CD4-positive, alpha-beta T cell (primary cell): ENCODE measurements at regions not wholly inside any gene's neighbourhood (a gene's known extent, or its start where the extent isn't known, plus 50 kb on each side); places are given as distances from the start of the nearest gene placed in this dataset.

ENCODE experiments used
- ATAC-seq: fragments of 200-7000 bp; cut with Tn5 transposase; one replicate; pipeline ENCODE4 v1.10.0; 2022; ENCODE audit warnings: mild to moderate bottlenecking; ENCODE audit not compliant: poor library complexity
- CTCF ChIA-PET: fragments of 350-600 bp; sonication (Branson Sonifier 250); formaldehyde crosslinking; loops from one replicate; lab custom pipeline; 2021; ENCODE audit warnings: antibody characterized with exemption, inconsistent platforms; lab: Charles Lee
- POLR2A ChIA-PET: fragments of 350-600 bp; sonication (Branson Sonifier 250); formaldehyde crosslinking; loops from one replicate; lab custom pipeline; 2021; ENCODE audit warnings: antibody characterized with exemption, inconsistent platforms; lab: Charles Lee
- DNase-seq, 14 experiments: peaks; one replicate each; pipeline ENCODE4 v3.0.0-alpha.2; 2013 to 2020; ENCODE audit warnings: mixed read lengths in 2 of 14
- H3K27ac ChIP-seq, 2 donors: one replicate each; pipeline versions ENCODE4 v1.5.1 to v1.7.0; 2013; ENCODE audit warnings: low read length in 2 of 2, low read depth in 1 of 2, mild to moderate bottlenecking in 1 of 2
- H3K27me3 ChIP-seq, 2 experiments: 1 replicate in 1 of 2; 2 replicates in 1 of 2; pipeline versions ENCODE4 v1.6.1 to v1.7.0; 2013; ENCODE audit warnings: low read length in 2 of 2, control low read depth in 1 of 2, mild to moderate bottlenecking in 1 of 2, moderate library complexity in 1 of 2; ENCODE audit not compliant: insufficient read depth in 2 of 2, control insufficient read depth in 1 of 2
- H3K36me3 ChIP-seq: one replicate; pipeline ENCODE4 v1.6.1; 2013; ENCODE audit warnings: low read length, control low read depth; ENCODE audit not compliant: insufficient read depth
- H3K4me1 ChIP-seq: one replicate; pipeline ENCODE4 v1.6.1; 2013; ENCODE audit warnings: low read length, control low read depth; ENCODE audit not compliant: insufficient read depth
- H3K4me3 ChIP-seq: one replicate; pipeline ENCODE4 v1.5.1; 2013; ENCODE audit warnings: mild to moderate bottlenecking, low read length, moderate library complexity
- H3K9me3 ChIP-seq, 2 experiments: 1 replicate in 1 of 2; 2 replicates in 1 of 2; pipeline versions ENCODE4 v1.6.1 to v1.7.0; 2013; ENCODE audit warnings: low read length in 2 of 2, mild to moderate bottlenecking in 2 of 2, control low read depth in 1 of 2, moderate library complexity in 1 of 2; ENCODE audit not compliant: control insufficient read depth in 1 of 2, insufficient read depth in 1 of 2
- H3K27ac Mint-ChIP-seq: one replicate; pipeline ENCODE4 v1.8.0; 2020; ENCODE audit warnings: mixed read lengths
- H3K27me3 Mint-ChIP-seq: one replicate; pipeline ENCODE4 v1.8.0; 2021; ENCODE audit warnings: mixed read lengths
- H3K36me3 Mint-ChIP-seq: one replicate; pipeline ENCODE4 v1.8.0; 2021; ENCODE audit warnings: low read depth, mixed read lengths
- H3K4me1 Mint-ChIP-seq: one replicate; pipeline ENCODE4 v1.8.0; 2021; ENCODE audit warnings: low read depth, mixed read lengths
- H3K4me3 Mint-ChIP-seq: one replicate; pipeline ENCODE4 v1.8.0; 2020; ENCODE audit warnings: mild to moderate bottlenecking, mixed read lengths
- H3K9me3 Mint-ChIP-seq: one replicate; pipeline ENCODE4 v1.8.0; 2020; ENCODE audit warnings: mixed read lengths
- intact Hi-C, 2 experiments: fragments of 100-400 bp; cut with DNase I in 1 of 2; cut with micrococcal nuclease in 1 of 2; formaldehyde crosslinking; loops; one replicate each; pipeline versions ENCODE4 v1.15.1 to v1.9.0; 2023 to 2025; cut with DNase I, micrococcal nuclease
- TF ChIP-seq, protein P1 (sequence below): fragments of 200-600 bp; IDR thresholded peaks from one replicate; pipeline ENCODE4 v1.8.0; 2022; ENCODE audit warnings: antibody characterized with exemption, mild to moderate bottlenecking

DNA sequence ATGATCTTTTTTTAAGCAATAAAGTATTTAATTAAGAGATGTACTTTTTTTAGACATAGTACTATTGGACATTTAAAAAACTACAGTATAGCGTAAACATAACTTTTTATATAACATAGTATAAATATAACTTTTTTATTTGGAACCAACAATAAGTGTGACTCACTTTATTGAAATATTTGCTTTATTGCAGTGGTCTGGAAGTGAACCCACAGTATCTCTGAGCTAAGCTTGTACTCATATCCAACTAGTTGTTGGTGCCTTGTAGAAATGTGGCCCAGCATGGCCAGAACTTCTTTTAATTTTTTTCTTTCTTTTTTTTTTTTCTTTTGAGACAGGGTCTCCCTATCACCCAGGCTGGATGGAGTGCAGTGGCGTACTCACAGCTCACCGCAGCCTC is 61.5 kb upstream of the GALNT10 start:
- intact Hi-C loops = no loop called here
- DNase-seq = no peak
- peaks cover 20% of the 10 kb centered on the region for H3K27me3 Mint-ChIP-seq
- peaks cover 4% of the 10 kb centered on the region for H3K9me3 Mint-ChIP-seq
- TF ChIP-seq, protein P1, sequence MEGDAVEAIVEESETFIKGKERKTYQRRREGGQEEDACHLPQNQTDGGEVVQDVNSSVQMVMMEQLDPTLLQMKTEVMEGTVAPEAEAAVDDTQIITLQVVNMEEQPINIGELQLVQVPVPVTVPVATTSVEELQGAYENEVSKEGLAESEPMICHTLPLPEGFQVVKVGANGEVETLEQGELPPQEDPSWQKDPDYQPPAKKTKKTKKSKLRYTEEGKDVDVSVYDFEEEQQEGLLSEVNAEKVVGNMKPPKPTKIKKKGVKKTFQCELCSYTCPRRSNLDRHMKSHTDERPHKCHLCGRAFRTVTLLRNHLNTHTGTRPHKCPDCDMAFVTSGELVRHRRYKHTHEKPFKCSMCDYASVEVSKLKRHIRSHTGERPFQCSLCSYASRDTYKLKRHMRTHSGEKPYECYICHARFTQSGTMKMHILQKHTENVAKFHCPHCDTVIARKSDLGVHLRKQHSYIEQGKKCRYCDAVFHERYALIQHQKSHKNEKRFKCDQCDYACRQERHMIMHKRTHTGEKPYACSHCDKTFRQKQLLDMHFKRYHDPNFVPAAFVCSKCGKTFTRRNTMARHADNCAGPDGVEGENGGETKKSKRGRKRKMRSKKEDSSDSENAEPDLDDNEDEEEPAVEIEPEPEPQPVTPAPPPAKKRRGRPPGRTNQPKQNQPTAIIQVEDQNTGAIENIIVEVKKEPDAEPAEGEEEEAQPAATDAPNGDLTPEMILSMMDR = no peak
- Histone ChIP-seq H3K4me1 (no peaks in the 10 kb centered on the region), H3K27me3 (no peaks in the 10 kb centered on the region), H3K36me3 (no peaks in the 10 kb centered on the region), H3K4me3 (no peak overlapping the region), H3K27ac (no peak overlapping the region), H3K9me3 (no peaks in the 10 kb centered on the region)
- no peak overlapping the region for H3K4me3 Mint-ChIP-seq
- ATAC-seq = no peak
- no peak overlapping the region for H3K27ac Mint-ChIP-seq
- H3K4me1 Mint-ChIP-seq = no peaks in the 10 kb centered on the region
- ChIA-PET CTCF (interaction anchor here (0.7 kb wide), 1 partner anchor 69 kb away, joined by 3 read pairs; no protein-coding TSS in a partner anchor), POLR2A (interaction anchor here (0.6 kb wide), 1 partner anchor 24 kb away, joined by 3 read pairs; no protein-coding TSS in a partner anchor)
- H3K36me3 Mint-ChIP-seq = no peaks in the 10 kb centered on the region

DNA sequence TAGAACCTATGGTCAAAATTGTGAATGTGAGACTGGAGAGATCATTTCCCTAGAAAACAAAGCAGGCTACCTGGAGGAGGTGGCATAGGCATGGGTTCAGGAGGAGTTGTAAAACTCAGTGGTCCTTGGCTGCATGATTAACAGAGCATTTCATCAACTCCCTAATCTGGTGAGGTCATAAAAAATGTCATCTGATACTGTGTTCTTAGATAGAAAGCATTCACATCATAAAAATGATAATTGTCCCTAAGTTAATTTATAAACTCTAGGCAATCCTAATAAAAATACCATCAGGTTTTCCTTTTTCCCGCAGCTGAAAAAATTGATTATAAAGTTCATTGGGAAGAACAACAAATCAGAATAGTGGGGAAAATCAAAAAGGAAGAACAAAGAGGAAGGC is 60.6 kb upstream of the GALNT10 start:
- Mint-ChIP-seq H3K27ac (no peak overlapping the region), H3K4me1 (no peaks in the 10 kb centered on the region), H3K9me3 (peaks cover 2% of the 10 kb centered on the region), H3K27me3 (peaks cover 12% of the 10 kb centered on the region), H3K4me3 (no peak overlapping the region), H3K36me3 (no peaks in the 10 kb centered on the region)
- no peaks in the 10 kb centered on the region for H3K4me1 ChIP-seq
- no peaks in the 10 kb centered on the region for H3K36me3 ChIP-seq
- no peak overlapping the region for H3K27ac ChIP-seq
- H3K27me3 ChIP-seq = no peaks in the 10 kb centered on the region
- H3K9me3 ChIP-seq = no peaks in the 10 kb centered on the region
- ATAC-seq (no peak), DNase-seq (no peak)
- intact Hi-C loops = no loop called here
- no peak overlapping the region for H3K4me3 ChIP-seq
- TF ChIP-seq, protein P1 = no peak
- ChIA-PET POLR2A (no interaction called here), CTCF (no interaction called here)

DNA sequence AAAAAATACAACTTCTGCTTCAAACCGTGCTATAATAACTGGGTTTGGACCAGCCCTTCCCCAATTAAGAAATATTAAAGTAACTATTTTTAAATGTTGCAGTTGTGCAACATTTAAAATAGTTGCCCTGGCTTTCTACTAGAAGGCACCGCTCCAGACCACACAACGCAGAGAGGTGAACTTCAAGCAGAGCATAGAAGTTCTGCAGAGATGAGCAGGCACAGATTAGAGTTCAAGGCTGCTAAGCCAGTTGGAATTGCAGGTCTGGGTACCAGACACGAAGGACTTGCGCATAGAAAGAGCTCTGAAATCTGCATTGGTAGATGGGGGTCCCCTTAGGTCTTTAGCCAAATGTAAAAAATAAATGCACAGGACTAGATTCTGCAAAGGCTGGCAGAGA is 58.7 kb upstream of the GALNT10 start:
- POLR2A ChIA-PET = no interaction called here
- CTCF ChIA-PET = no interaction called here
- no peaks in the 10 kb centered on the region for H3K36me3 Mint-ChIP-seq
- peaks cover 5% of the 10 kb centered on the region for H3K27me3 Mint-ChIP-seq
- H3K27ac Mint-ChIP-seq = no peak overlapping the region
- DNase-seq = no peak
- no peak overlapping the region for H3K4me3 ChIP-seq
- H3K4me3 Mint-ChIP-seq = no peak overlapping the region
- TF ChIP-seq, protein P1 = no peak
- H3K9me3 Mint-ChIP-seq = no peaks in the 10 kb centered on the region
- H3K4me1 Mint-ChIP-seq = no peaks in the 10 kb centered on the region
- no peak for ATAC-seq
- H3K27me3 ChIP-seq = no peaks in the 10 kb centered on the region
- H3K9me3 ChIP-seq = no peaks in the 10 kb centered on the region
- intact Hi-C loops = no loop called here
- H3K4me1 ChIP-seq = no peaks in the 10 kb centered on the region
- no peaks in the 10 kb centered on the region for H3K36me3 ChIP-seq
- no peak overlapping the region for H3K27ac ChIP-seq
